Activated T-cell treated with anti-CD3 and anti-CD28 coated beads for 1 hour (primary cell): ENCODE measurements at regions not wholly inside any gene's neighbourhood (a gene's known extent, or its start where the extent isn't known, plus 50 kb on each side); places are given as distances from the start of the nearest gene placed in this dataset.

Experiments used
- DNase-seq: peaks from one replicate; pipeline ENCODE4 v3.0.0-alpha.2; 2020; ENCODE audit warnings: low read depth

DNA sequence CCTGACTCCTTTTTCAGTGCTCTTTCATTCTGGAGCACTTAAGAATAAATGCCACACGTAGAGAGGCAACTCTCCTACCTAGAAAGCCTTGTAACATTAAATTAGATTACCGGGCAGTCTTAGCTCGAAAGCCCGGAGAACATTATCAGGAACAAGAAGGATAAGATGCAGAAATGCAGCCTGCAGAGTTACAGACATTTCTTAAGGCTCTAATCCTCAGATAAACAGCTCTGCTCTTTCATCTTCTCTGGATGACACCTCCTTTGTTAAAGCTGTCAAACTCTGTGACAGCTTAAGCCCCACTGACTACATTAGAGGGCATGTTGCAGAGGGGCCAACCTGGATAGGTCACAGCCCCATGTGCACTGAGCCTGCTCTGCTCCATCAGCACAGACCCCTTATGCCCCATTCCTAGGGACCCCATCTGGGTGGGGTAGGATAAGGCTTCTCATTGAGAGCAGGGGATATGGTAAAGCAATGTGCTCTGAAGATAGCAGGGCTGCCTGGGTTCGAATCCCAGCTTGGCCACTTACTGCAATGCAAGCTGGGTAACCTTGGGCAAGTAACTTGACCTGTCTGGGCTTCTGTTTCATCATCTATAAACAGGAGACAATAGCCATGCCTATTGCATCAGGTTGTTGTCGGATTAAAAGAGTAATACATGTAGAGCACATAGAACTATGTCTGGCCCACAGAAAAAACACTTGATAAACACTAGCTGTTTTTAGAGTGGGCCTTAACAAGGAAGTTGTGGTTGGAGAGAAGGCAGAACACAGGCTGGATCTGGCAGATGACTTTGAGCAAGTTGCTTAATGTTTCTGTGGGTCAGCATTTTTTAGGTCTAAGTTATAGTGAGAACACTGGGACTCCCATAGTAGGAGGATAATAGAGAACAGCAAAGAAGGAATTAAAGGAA is 111.4 kb downstream of the THNSL2 start:
- DNase-seq = no peak

DNA sequence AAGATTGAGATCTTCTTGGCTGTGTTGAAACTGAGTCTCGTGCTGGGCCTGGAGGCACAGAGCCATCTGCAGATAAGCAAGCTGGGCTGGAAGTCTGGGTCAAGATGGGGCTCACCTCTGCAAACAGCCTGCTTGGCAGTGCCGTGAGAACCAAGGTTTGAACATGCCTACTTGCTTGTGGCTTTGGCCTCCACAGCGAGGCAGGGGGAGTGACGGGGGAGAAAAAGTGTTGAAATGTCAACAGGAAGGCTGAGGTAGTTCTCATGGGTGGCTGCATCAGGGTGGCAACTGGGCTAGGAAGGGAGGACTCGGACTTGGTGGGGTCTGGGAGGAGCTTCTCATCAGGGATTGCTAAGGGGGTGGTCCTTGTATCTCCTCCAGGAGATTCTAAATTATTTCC is 99.7 kb downstream of the THNSL2 start:
- no peak for DNase-seq

GRCh38 chr2:88265352-88266303 is 95.5 kb downstream of the THNSL2 start:
- DNase-seq = no peak

GRCh38 chr2:88263861-88264260 is 93.7 kb downstream of the THNSL2 start:
- no peak for DNase-seq

- DNase-seq = no peak
These were observed 91.6 kb downstream of the THNSL2 start for GRCh38 chr2:88261725-88262124.

DNA sequence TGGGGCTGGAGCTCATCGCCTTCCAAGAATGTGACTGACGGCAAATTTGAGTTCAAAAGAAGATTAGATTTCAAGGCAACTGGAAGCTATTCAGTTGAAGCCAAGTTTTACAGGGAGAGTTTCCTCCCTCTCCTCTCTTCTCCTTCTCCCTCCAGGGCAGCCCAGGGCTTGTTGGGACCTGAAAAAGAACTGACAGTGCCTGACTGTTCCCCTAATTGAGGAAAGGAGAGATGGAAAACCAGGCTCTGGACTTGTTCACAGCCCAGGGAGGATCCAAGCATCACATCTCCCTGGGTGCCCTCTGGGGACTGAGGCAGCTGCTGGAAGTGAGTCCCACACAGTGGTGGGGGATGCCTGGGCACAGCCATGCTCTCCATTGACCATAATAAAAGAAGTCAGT is 88.1 kb downstream of the THNSL2 start:
- DNase-seq = no peak

GRCh38 chr2:88254437-88255091 is 84.4 kb downstream of the THNSL2 start:
- no peak for DNase-seq

DNA sequence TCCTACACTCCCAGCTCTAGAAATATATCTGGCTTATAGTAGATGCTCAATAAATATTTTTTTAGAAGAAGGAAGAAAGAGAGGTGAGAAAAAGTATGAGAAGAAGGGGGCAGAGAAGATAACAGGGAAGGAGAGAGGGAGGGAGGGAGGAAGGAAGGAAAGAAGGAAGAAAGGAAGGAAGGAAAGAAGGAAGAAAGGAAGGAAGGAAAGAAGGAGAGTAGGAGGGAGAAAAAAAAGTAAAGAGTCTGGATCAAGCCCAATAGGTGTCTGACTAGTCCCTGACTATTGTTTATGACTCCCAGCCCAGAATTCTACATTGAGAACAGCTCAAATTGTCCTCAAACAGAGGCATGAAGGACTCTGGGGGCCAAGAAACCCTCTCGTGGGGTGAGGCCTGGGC is 83.9 kb downstream of the THNSL2 start:
- no peak for DNase-seq

DNA sequence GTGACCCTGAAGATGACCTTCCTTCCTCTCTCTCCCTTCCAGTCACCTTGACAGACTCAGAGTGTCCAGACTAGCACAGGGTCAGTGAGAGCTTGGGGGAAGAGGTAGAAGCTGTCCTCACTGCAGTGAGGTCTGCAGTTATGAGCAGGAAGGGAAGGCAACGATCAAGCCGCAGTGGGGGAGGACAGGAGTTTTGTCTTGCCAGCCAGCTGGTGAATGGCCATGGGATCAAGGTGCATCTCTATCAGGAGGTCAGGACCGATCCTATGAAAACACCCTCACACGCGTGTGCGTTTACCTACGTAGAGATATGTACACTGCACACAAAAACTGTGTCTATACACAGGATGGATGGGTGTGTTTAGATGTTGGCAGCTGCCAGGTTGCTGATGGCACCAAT is 83.2 kb downstream of the THNSL2 start:
- no peak for DNase-seq

- DNase-seq = no peak
These were observed 82.5 kb downstream of the THNSL2 start for GRCh38 chr2:88252646-88253045.

- no peak for DNase-seq
These were observed 82.0 kb downstream of the THNSL2 start for GRCh38 chr2:88252111-88252510.

DNA sequence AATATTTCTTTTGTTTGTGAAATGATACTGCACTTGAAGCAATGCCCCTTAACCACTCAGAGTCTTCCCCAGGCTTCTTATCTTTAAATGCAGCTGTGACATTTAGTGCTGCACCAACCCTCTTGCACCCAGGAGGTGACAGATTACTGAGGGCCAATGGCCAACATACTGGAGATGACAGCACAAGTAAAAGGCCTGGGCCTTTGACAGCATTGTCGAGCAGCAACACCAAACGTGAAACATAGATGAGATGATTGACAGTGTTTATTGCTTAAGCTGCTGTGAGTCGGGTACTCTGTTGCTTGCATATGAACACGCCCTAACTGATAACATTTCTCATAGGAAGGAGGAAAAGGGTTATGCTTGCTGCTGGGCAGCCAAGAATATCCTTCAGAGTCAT is 80.3 kb downstream of the THNSL2 start:
- DNase-seq = no peak

DNA sequence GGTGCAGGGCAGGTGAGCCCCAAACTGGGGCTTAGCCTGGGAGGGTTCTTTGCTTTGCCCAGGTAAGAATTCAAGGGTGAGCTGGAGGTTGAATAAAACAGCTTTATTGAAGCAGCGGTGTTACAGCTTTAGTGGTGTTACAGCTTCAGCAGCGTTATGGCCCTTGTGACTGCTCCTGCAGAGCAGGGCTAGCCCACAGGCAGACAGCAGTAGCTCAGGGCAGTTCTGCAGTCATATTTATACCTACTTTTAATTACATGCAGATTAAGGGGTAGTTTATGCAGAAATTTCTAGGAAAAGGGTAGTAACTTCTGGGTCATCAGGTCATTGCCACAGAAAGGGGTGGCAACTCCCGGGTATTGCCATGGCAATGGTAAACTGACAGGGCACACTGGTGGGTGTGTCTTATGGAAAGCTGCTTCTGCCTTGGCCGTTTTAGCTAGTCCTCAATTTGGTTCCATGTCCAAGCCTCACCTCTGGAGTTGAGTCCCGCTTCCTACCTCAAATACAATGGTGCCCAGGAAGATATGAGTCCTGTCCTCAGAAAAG is 78.2 kb downstream of the THNSL2 start:
- no peak for DNase-seq

GRCh38 chr2:88247531-88247930 is 77.4 kb downstream of the THNSL2 start:
- no peak for DNase-seq

DNA sequence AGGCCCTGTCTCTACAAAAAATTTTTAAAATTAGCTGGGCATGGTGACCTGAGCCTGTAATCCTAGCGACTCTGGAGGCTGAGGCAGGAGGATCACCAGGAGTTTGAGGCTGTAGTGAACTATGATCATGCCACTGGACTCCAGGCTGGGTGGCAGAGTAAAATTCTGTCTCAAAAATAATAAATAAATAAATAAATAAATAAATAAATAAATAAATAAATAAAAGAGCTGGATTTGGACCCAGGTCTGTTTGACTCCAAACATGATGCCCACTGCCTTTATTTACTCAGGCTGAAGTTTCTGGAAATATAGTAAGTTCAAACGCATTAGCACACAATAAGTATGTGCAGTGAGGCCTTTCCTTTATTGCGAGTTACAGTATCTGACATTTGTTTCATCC is 75.0 kb downstream of the THNSL2 start:
- DNase-seq = no peak

DNA sequence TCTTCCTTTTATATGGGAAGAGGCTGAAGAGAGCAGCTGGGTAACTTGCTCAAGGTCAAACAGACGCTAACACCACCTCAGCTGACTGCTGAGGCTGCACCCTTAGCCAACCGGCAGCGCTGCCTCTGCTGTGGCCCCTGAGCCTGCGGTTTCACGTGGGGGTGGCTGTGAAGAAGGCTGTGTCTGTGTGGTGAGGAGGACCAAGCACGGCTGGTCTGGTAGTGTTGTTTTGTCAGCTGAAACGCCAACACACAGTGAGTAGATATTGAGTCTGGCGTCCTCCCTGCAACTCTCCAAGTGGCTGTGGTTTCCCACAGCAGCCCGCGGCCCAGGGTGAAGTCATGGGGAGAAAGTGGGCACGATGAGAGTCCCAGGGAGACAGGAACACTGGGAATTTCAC is 69.6 kb downstream of the THNSL2 start:
- DNase-seq = no peak

DNA sequence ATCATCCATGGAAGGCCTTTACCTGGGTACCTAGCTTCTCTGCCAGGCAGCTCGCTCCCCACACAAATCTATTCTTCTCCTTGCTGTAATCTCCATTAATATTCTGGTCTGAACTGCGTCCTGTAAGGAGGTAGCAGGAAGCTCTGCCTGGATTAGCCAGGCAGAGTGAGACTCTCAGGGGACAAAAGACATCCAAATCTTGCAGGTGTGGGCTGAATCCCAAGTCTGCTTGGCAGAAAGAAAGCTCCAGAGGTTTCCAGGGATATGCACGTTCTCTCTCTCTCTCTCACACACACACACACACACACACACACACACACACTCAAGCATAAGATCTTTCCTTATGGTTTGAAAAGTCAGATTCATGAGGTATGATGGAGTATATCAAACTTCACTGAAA is 66.5 kb downstream of the THNSL2 start:
- no peak for DNase-seq
